CD4-positive, CD25-positive, alpha-beta regulatory T cell (primary cell): ENCODE measurements at regions not wholly inside any gene's neighbourhood (a gene's known extent, or its start where the extent isn't known, plus 50 kb on each side); places are given as distances from the start of the nearest gene placed in this dataset.

Experiments used
- ATAC-seq, 2 donors: fragments of 150-1000 bp; cut with Tn5 transposase; one replicate each; pipeline ENCODE4 v1.10.0; 2021; ENCODE audit warnings: low read depth in 2 of 2, moderate number of reproducible peaks in 2 of 2, moderate library complexity in 1 of 2
- DNase-seq, 3 donors: peaks; one replicate each; pipeline versions ENCODE4 v3.0.0 to v3.0.0-alpha.2; 2012 to 2022; ENCODE audit warnings: mixed read lengths in 1 of 3
- H3K27ac ChIP-seq: one replicate; pipeline ENCODE4 v1.7.0; 2013; ENCODE audit warnings: mild to moderate bottlenecking, low read length; ENCODE audit not compliant: insufficient read depth, poor library complexity, severe bottlenecking
- H3K27me3 ChIP-seq: one replicate; pipeline ENCODE4 v1.7.0; 2013; ENCODE audit warnings: low read length; ENCODE audit not compliant: control insufficient read depth, insufficient read depth
- H3K36me3 ChIP-seq: one replicate; pipeline ENCODE4 v1.7.0; 2013; ENCODE audit warnings: mild to moderate bottlenecking, low read length, moderate library complexity; ENCODE audit not compliant: control insufficient read depth, insufficient read depth
- H3K4me1 ChIP-seq: 2 replicates; pipeline ENCODE4 v1.7.0; 2013; ENCODE audit warnings: mild to moderate bottlenecking, low read length; ENCODE audit not compliant: insufficient read depth, control insufficient read depth, poor library complexity, severe bottlenecking
- H3K4me3 ChIP-seq: one replicate; pipeline ENCODE4 v1.7.0; 2013; ENCODE audit warnings: low read depth, mild to moderate bottlenecking, low read length, moderate library complexity
- H3K9me3 ChIP-seq, 2 experiments: 1 replicate in 1 of 2; 2 replicates in 1 of 2; pipeline ENCODE4 v1.7.0; 2013; ENCODE audit warnings: low read length in 2 of 2, mild to moderate bottlenecking in 1 of 2, moderate library complexity in 1 of 2; ENCODE audit not compliant: control insufficient read depth in 2 of 2
- H3K27ac Mint-ChIP-seq, 3 donors: one replicate each; pipeline ENCODE4 v1.8.0; 2020 to 2022; ENCODE audit warnings: mild to moderate bottlenecking in 3 of 3, mixed read lengths in 3 of 3, moderate library complexity in 2 of 3
- H3K27me3 Mint-ChIP-seq: one replicate; pipeline ENCODE4 v1.8.0; 2022; ENCODE audit warnings: mild to moderate bottlenecking, mixed read lengths
- H3K36me3 Mint-ChIP-seq: one replicate; pipeline ENCODE4 v1.8.0; 2020; ENCODE audit warnings: mixed read lengths
- H3K4me1 Mint-ChIP-seq, 4 donors: one replicate each; pipeline ENCODE4 v1.8.0; 2020 to 2022; ENCODE audit warnings: mixed read lengths in 4 of 4, mild to moderate bottlenecking in 1 of 4
- H3K4me3 Mint-ChIP-seq, 4 donors: one replicate each; pipeline ENCODE4 v1.8.0; 2020 to 2022; ENCODE audit warnings: mild to moderate bottlenecking in 4 of 4, mixed read lengths in 4 of 4, moderate library complexity in 3 of 4
- H3K9me3 Mint-ChIP-seq, 7 donors: one replicate each; pipeline ENCODE4 v1.8.0; 2020 to 2022; ENCODE audit warnings: mixed read lengths in 7 of 7, mild to moderate bottlenecking in 3 of 7, moderate library complexity in 2 of 7

DNA sequence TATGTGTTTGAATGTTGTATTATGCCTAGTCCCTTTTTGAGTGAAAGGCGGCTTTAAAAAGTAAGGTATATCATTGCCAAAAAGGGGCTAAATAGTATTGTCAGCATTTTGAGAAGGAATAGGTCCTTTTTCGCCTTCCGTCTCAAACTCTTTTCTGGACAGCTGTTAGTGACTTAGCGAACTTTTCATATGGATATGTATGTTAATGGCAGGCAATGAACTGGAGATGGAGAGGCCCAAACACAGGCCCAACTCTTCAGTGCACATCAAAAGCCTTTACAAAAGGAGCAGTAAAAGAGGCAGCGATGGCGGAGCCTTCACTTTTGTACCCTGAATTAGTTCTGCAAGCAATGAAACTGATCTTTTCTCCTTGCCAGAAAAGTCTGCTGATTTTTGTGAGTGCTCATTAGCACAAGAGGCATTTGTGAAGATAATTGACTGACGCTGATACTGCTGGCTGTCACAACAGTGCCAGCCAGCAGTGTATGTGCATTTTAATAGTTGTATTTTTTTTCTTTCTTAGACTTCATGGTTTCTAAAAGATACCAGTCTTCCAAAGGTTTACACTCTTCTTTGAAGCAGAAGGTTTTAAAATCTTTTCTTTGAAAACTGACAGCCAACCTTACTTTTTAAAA is 243.7 kb upstream of the SP8 start:
- Histone ChIP-seq H3K36me3 (no peaks in the 10 kb centered on the region), H3K4me1 (no peaks in the 10 kb centered on the region), H3K9me3 (no peaks in the 10 kb centered on the region), H3K4me3 (no peak overlapping the region), H3K27ac (no peak overlapping the region), H3K27me3 (no peaks in the 10 kb centered on the region)
- Mint-ChIP-seq H3K36me3 (no peaks in the 10 kb centered on the region), H3K27me3 (no peaks in the 10 kb centered on the region), H3K27ac (no peak overlapping the region), H3K4me3 (no peak overlapping the region), H3K9me3 (peaks cover 0 to under 1% (median 0%) of the 10 kb centered on the region in 7 donors), H3K4me1 (no peaks in the 10 kb centered on the region)
- no peak for ATAC-seq
- no peak for DNase-seq

DNA sequence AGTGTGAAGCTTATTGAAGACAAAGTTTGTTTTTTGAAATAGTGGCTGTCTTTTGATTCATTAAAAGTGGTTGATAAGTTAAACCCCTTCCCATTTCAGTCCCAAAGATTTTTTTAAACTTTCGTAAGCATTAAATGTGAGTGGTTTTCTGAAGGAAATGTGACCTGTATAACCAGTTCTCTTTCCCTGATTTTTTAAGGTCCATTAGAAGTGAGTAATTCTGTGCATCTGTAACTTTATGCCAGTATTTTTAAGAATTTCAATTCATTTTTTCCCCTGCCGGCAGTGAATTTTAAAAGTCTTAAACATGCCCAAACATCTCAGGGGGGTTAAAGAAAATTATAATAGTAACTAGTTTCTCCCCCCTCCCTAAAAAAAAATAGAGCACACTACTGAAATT is 254.6 kb upstream of the SP8 start:
- Histone ChIP-seq H3K36me3 (no peaks in the 10 kb centered on the region), H3K27ac (no peak overlapping the region), H3K4me1 (no peaks in the 10 kb centered on the region), H3K9me3 (no peaks in the 10 kb centered on the region), H3K27me3 (no peaks in the 10 kb centered on the region), H3K4me3 (no peak overlapping the region)
- DNase-seq: no peak
- no peaks in the 10 kb centered on the region for H3K4me1 Mint-ChIP-seq
- no peak for ATAC-seq
- no peak overlapping the region for H3K4me3 Mint-ChIP-seq
- no peak overlapping the region for H3K27ac Mint-ChIP-seq
- peaks cover 0 to 4% (median 0%) of the 10 kb centered on the region in 7 donors for H3K9me3 Mint-ChIP-seq
- no peaks in the 10 kb centered on the region for H3K36me3 Mint-ChIP-seq
- no peaks in the 10 kb centered on the region for H3K27me3 Mint-ChIP-seq

DNA sequence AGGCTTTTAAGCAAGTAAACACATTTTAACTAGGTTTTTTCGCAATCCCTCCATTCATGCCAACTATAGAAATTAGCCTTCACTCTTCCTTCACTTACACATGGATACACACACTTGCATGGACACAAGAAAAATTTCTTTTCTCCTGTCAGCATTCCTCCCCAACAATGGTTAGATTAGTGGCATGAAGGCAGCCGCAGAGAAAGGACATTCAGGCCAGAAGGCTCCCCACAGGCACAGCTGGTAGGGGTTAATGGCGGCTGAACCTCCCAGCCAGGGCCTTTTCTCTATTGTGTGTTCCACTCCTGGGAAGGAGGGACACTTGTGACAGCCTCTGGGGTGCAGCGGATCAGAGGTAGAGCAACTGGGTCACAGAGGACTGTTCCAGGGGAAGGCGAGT is 255.0 kb upstream of the SP8 start:
- no peaks in the 10 kb centered on the region for H3K9me3 ChIP-seq
- Mint-ChIP-seq H3K4me1 (no peaks in the 10 kb centered on the region), H3K4me3 (no peak overlapping the region), H3K9me3 (peaks cover 0 to 4% (median 0%) of the 10 kb centered on the region in 7 donors), H3K27ac (no peak overlapping the region), H3K36me3 (no peaks in the 10 kb centered on the region), H3K27me3 (no peaks in the 10 kb centered on the region)
- H3K4me1 ChIP-seq: no peaks in the 10 kb centered on the region
- DNase-seq: no peak
- no peaks in the 10 kb centered on the region for H3K36me3 ChIP-seq
- no peaks in the 10 kb centered on the region for H3K27me3 ChIP-seq
- ATAC-seq: no peak
- no peak overlapping the region for H3K4me3 ChIP-seq
- no peak overlapping the region for H3K27ac ChIP-seq

DNA sequence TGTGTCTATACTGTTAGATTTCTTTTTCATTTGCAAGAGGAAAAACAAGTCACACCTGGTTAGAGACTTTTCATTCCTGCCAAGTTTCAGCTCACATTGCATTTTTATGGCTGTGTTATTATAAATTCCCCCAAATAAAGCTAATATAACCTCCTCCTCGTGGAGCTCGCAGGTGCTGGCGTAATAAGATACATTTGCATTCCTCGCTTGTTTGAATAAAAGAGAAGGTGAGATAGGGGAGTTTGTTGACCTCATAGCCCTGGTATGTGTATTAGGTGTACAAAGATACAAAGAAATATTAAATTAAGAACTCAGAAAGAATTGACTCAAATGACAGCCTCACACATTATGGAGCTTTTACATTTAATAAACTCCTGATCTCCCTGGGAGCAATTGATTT is 257.7 kb upstream of the SP8 start:
- H3K4me3 ChIP-seq: no peak overlapping the region
- Mint-ChIP-seq H3K27me3 (no peaks in the 10 kb centered on the region), H3K27ac (no peak overlapping the region), H3K4me3 (no peak overlapping the region), H3K9me3 (peaks cover 0 to 3% (median 0%) of the 10 kb centered on the region in 7 donors), H3K4me1 (no peaks in the 10 kb centered on the region), H3K36me3 (no peaks in the 10 kb centered on the region)
- H3K27me3 ChIP-seq: no peaks in the 10 kb centered on the region
- DNase-seq (no peak), ATAC-seq (no peak)
- H3K36me3 ChIP-seq: no peaks in the 10 kb centered on the region
- no peaks in the 10 kb centered on the region for H3K4me1 ChIP-seq
- no peaks in the 10 kb centered on the region for H3K9me3 ChIP-seq
- no peak overlapping the region for H3K27ac ChIP-seq

DNA sequence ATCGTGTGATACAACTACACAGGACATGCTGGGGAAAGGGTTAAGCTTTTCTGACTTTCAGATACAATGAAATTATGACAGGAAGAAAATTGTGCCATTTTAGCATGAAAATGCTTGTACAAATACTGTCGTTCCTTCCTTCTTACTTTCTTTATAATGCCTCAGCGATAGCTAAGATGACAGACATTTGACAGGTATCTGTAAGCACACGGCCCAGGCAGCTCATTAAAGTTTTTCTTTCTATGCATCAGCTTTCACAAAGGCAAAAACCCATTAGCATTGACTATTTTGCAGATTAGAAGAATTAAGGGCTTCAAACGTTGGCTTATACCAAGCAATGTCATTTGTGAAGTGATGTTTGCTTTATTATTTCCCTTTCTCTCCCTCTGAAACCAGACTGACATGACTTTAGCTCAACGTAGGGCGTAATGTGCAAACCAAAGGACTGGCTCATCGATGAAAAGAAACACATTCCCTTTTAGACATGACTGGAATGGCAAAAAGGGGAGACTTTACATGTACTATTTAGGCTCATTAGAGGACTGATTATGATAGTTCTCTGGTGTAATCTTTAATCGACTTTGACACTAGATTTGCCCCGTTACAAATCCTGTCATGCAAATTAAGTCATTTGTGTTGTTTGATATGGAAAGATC is 258.4 kb upstream of the SP8 start:
- H3K4me1 Mint-ChIP-seq: no peaks in the 10 kb centered on the region
- H3K36me3 Mint-ChIP-seq: no peaks in the 10 kb centered on the region
- no peak for DNase-seq
- no peaks in the 10 kb centered on the region for H3K27me3 Mint-ChIP-seq
- H3K4me3 Mint-ChIP-seq: no peak overlapping the region
- Histone ChIP-seq H3K9me3 (no peaks in the 10 kb centered on the region), H3K4me1 (no peaks in the 10 kb centered on the region), H3K27ac (no peak overlapping the region), H3K36me3 (no peaks in the 10 kb centered on the region), H3K27me3 (no peaks in the 10 kb centered on the region), H3K4me3 (no peak overlapping the region)
- H3K9me3 Mint-ChIP-seq: peaks cover 0 to 3% (median 0%) of the 10 kb centered on the region in 7 donors
- no peak for ATAC-seq
- H3K27ac Mint-ChIP-seq: no peak overlapping the region

DNA sequence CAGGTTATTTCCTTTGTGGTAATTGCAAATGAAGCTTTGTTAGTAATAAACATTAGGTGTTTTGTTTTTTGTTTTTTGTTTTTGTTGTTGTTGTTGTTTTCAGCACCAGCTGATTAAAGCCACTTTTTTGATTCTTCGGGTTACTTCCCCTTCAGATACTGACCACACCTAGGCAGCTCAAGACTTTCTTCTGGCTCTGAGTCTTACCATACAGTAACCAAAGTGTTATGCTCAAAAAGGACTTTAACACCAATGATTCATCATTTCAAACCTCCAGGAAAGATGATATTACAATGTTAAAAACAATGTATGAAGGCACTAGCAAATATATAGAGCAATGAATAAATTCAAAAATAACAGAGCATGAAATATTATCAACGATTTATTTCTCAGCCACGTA is 265.2 kb upstream of the SP8 start:
- no peaks in the 10 kb centered on the region for H3K36me3 ChIP-seq
- no peaks in the 10 kb centered on the region for H3K27me3 ChIP-seq
- no peaks in the 10 kb centered on the region for H3K4me1 ChIP-seq
- H3K27ac ChIP-seq: no peak overlapping the region
- H3K9me3 ChIP-seq: no peaks in the 10 kb centered on the region
- Mint-ChIP-seq H3K27ac (no peak overlapping the region), H3K9me3 (peaks cover 0 to 2% (median 0%) of the 10 kb centered on the region in 7 donors), H3K36me3 (no peaks in the 10 kb centered on the region), H3K4me3 (no peak overlapping the region), H3K27me3 (peaks cover 4% of the 10 kb centered on the region), H3K4me1 (no peaks in the 10 kb centered on the region)
- DNase-seq (no peak), ATAC-seq (no peak)
- no peak overlapping the region for H3K4me3 ChIP-seq

DNA sequence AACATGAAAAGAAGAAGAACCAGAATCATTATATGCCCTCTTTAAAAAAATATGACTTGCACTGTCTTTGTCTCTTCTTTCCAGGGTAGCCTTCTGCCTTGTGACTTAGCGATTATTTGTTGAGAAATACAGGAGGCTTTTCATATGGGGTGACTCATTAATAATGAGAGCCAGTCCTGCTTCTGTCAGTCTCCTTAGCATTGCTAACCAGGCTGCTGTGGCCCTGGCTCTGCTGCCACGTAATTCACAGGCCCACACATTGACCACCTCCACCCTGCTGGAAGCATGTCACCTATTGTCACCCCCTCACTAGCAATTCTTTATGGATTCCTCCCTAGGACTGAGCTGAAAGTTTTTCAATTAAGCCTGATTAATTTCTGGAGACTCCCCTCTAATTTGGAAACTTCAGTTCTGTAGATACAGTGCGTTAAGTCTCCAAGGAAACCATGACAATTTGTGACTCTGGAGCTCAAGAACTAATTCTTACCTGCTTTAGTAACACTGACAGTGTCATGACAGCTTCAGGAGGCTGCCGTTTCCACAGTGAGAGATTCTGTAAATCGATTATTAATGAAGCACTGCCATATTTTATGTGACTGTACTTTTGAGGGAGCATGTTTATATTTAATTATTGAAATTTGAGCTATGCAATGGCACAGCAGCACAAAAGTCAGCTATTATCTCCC is 267.9 kb upstream of the SP8 start:
- H3K4me3 Mint-ChIP-seq: no peak overlapping the region
- Histone ChIP-seq H3K36me3 (no peaks in the 10 kb centered on the region), H3K9me3 (no peaks in the 10 kb centered on the region), H3K27me3 (no peaks in the 10 kb centered on the region), H3K4me3 (no peak overlapping the region), H3K4me1 (no peaks in the 10 kb centered on the region), H3K27ac (no peak overlapping the region)
- peaks cover 4% of the 10 kb centered on the region for H3K27me3 Mint-ChIP-seq
- ATAC-seq: no peak
- no peaks in the 10 kb centered on the region for H3K36me3 Mint-ChIP-seq
- H3K9me3 Mint-ChIP-seq: peaks cover 0 to 3% (median 0%) of the 10 kb centered on the region in 7 donors
- no peak for DNase-seq
- H3K4me1 Mint-ChIP-seq: no peaks in the 10 kb centered on the region
- H3K27ac Mint-ChIP-seq: no peak overlapping the region

DNA sequence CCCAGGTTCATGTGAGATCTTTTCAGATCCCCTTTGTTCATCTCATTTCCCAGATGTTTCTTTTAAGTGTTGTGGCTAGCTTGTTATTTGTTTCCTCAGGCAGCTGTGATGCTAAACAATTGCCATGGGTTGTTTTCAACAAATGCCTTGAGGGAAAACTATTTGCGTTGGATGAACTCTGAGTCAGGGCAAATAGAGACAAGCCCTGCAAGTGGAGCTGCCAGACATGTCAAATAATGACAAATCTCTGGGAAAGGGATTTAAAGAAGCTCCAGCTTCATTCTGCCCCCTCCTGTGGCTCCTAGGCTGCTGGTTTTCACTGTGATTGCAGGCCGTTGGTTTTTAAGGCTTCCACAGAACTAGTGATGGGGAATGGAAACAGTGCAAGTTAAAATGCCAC is 272.4 kb upstream of the SP8 start:
- ATAC-seq: no peak

More for the DNA sequence above, 272.4 kb upstream of the SP8 start:
- no peaks in the 10 kb centered on the region for H3K27me3 ChIP-seq
- DNase-seq: no peak
- peaks cover 0 to 3% (median 2%) of the 10 kb centered on the region in 7 donors for H3K9me3 Mint-ChIP-seq
- no peaks in the 10 kb centered on the region for H3K36me3 ChIP-seq
- H3K36me3 Mint-ChIP-seq: no peaks in the 10 kb centered on the region
- H3K27ac Mint-ChIP-seq: no peak overlapping the region
- H3K27me3 Mint-ChIP-seq: peaks cover 4% of the 10 kb centered on the region
- H3K4me1 ChIP-seq: no peaks in the 10 kb centered on the region
- no peak overlapping the region for H3K4me3 ChIP-seq
- no peaks in the 10 kb centered on the region for H3K9me3 ChIP-seq
- no peak overlapping the region for H3K4me3 Mint-ChIP-seq
- no peak overlapping the region for H3K27ac ChIP-seq
- no peaks in the 10 kb centered on the region for H3K4me1 Mint-ChIP-seq
